Prostate gland (tissue), 2 donors: ENCODE measurements at regions not wholly inside any gene's neighbourhood (a gene's known extent, or its start where the extent isn't known, plus 50 kb on each side); places are given as distances from the start of the nearest gene placed in this dataset.

Source experiments
- CTCF ChIP-seq, 4 experiments: fragments of 200-600 bp in 2 of 4; fragments of 450-650 bp in 2 of 4; sonication (generic) in 2 of 4; IDR thresholded peaks; 1 replicate in 3 of 4; 2 replicates in 1 of 4; pipeline ENCODE4 v1.5.1; 2016 to 2019; ENCODE audit warnings: antibody characterized with exemption in 4 of 4, mild to moderate bottlenecking in 2 of 4, moderate library complexity in 2 of 4
- POLR2A ChIP-seq: fragments of 450-650 bp; IDR thresholded peaks from one replicate; pipeline ENCODE4 v1.6.1; 2016; ENCODE audit warnings: antibody characterized with exemption, mild to moderate bottlenecking
- POLR2AphosphoS5 ChIP-seq: sonication (generic); formaldehyde crosslinking; IDR thresholded peaks from one replicate; pipeline ENCODE4 v1.6.1; 2017; ENCODE audit warnings: antibody characterized with exemption

GRCh38 chr20:47944682-47945081 is 159.4 kb upstream of the SULF2 start:
- TF ChIP-seq POLR2AphosphoS5: no peak
- no peak for TF ChIP-seq CTCF (IDR thresholded peaks at IDR 0.05)
- TF ChIP-seq POLR2A: no peak
